NCI-H774 (cell line): ENCODE measurements at regions not wholly inside any gene's neighbourhood (a gene's known extent, or its start where the extent isn't known, plus 50 kb on each side); places are given as distances from the start of the nearest gene placed in this dataset.
A peak's percentile ranks its signal among the peaks of the same experiment; 100 is the strongest.

Experiments used
- DNase-seq: peaks from one replicate; lab custom pipeline; 2025; lab: John Stamatoyannopoulos, UW

DNA sequence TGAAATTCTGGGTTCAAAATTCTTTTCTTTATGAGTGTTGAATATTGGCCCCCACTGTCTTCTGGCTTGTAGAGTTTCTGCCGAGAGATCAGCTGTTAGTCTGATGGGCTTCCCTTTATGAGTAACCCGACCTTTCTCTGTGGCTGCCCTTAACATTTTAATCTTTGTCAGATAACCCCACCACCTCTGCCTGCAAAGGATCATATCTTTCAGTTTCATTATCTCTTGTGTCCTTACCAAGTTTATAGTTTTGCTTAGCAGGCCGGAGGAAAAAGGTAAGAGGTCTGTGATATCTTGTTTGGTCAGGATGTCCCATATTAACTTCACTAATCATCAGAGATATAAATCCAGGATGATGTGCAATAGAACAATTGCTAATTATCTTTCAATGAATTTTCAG, 970.2 kb upstream of the TYRP1 start:
- no peak for DNase-seq

DNA sequence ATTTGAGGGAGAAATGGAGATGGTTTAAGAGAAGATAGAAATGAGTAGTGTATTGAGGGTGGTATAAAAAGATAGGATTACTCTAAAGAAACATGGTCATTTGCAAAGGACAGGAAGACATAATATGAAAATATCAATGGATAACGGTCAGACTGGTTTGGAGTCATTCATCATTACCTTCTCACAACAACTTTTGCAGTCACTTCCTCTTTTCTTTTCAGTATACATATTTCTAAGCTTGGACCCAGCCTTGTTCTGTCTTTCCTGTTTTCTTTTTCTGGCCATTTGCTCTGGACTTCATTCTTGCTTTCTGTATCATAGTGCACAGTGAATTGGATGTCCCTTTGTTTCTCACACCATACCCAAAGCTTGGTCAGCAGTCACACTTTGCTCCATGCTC, 966.5 kb upstream of the TYRP1 start:
- DNase-seq = no peak

GRCh38 chr9:11735391-11735790, 957.8 kb upstream of the TYRP1 start:
- no peak for DNase-seq

GRCh38 chr9:11742471-11742870, 950.7 kb upstream of the TYRP1 start:
- DNase-seq = no peak

DNA sequence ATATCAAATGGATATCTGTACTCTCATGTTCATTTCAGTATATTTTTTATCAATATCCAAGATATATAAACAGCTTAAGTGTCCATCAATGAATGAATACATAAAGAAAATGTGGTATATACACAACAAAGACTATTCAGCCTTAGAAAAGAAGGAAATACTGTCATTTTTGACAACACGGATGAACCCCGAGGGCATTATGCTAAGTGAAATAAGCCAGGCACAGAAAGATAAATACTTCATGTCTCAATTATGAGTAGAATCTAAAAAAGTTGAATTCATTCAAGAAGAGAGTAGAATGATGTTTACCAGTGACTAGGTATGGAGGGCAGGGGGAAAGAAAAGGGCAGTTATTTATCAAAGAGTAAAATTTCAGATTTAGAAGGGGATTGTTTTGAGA, 949.8 kb upstream of the TYRP1 start:
- no peak for DNase-seq

GRCh38 chr9:11749396-11749795, 943.8 kb upstream of the TYRP1 start:
- no peak for DNase-seq

DNA sequence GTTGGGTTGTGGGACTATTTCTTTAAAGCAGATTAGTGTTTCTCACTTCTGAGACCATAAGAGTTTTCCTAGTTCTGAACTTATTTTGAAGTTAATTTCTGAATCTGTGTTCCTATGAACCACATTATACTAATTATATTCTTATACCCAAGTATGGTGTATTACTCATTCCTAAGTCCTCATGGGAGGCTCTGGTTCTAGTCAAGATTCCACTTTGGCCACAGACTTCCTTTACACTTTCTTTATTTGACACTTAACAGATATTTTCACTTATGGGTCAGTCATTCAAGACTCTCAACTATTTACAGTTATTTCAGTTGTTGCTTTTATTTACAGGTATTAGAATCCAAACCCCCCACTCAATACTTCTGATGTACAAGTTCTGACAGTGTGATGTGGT, 937.2 kb upstream of the TYRP1 start:
- DNase-seq = no peak

DNA sequence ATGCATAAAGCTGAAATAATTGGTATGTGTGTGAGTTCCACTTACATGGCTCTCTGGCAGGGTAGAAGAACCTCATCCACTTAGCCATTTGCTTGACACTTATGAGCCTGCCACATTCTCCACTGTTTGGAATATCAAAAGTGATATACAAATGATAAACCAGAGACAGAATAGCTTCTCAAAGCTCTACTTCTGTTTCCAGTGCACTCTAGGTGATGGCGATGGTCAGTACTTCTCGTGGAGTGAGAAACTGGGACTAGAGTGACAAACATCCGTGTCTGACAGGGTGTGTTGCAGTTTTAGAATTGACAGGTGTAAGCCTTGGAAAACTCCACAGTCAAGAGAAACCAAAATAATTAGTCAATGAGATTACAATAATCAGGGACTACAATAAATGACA, 935.8 kb upstream of the TYRP1 start:
- DNase-seq = no peak

DNA sequence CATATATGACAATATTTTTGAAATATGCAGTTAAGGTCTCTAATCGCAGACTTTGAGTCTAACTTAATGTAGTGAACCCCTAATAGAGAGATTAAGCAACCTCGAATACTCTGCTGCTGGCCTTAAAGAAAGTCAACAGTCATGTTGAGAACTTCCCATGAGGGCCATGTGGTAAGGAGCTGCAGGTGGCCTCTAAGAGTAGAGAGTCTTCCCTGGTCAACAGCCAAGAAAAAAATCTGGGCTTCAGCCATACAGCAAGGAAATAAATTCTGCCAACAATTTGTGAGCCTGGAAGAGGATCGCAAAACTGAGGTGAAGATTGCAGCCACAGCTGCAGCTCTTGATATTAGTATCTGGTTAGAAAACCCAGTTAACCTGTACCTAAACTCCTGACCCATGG, 935.2 kb upstream of the TYRP1 start:
- DNase-seq = no peak

GRCh38 chr9:11779971-11780370, 913.2 kb upstream of the TYRP1 start:
- DNase-seq = no peak

GRCh38 chr9:11792870-11793269, 900.3 kb upstream of the TYRP1 start:
- no peak for DNase-seq

- DNase-seq = no peak
These were observed 898.2 kb upstream of the TYRP1 start for GRCh38 chr9:11794984-11795383.

GRCh38 chr9:11805969-11806368, 887.2 kb upstream of the TYRP1 start:
- no peak for DNase-seq

DNA sequence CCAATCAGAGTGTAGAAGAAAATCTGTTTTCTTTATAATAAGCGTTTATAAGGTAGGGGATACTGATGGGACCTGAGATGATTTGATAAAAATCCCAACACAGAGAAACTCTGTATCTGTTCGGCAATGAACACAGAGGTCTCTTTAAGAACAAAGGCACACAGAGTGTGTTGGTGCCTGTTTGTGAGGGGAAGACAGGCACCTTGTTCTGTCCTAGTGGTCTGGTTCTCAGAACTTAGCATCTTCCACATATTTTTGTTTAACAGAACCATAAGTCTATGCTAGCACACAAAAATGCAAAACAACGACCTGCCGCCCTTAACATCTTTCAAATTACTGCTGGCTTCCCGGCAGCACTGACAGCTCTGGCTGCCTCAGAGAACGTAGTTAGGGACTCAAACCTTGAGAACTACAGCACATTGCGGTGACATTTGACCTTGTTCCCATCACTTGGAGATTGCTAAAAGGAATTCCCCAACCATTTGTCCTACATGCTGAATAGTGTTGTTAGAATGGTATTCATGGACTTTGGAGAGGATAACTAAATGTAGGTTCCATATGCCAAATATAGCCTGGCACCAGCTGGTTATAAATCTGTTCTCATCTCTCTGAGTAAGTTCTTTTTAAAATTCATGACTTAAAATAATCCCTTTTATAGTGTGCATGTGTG, 871.7 kb upstream of the TYRP1 start:
- no peak for DNase-seq

- no peak for DNase-seq
These were observed 865.0 kb upstream of the TYRP1 start for GRCh38 chr9:11828201-11828600.

GRCh38 chr9:11833056-11833455, 860.1 kb upstream of the TYRP1 start:
- DNase-seq = no peak

GRCh38 chr9:11868795-11869194, 824.4 kb upstream of the TYRP1 start:
- no peak for DNase-seq

DNA sequence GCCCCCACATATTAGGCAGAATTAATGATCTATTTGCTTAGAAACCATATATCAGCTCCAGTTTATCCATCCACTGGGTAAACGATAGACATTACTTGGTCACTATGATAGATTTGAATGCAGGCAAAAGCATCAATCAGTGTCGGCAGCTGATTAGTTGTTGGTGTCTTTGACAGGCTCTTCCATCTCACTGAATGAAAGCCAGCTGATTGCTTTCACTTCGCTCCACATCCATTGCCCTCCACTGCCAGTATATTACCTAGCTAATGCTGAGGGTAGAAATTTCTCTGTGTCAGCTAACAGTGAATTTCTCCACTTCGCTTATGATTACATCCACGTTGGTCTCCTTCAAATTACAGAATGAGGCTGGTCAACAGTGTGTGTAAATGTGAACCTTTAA, 821.3 kb upstream of the TYRP1 start:
- peak; percentile 52 for DNase-seq

DNA sequence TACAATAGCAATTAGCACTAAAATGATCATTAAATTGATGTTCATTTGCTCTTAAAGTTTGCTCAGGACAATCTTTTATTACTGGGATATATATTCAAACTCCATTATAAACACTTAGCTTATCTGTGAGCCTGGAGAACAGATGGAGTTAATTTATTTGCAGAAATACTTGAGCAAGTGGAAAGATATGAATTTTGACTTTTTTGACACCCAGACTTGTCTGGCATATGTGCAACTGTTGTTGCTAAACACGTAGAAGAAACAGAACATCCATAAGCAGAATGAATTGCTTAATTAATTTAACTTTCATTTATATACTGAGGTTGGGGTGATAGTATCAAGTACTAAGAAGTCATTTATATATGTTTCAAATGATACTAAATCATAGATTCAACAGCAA, 820.7 kb upstream of the TYRP1 start:
- DNase-seq = peak; percentile 44

GRCh38 chr9:11874414-11874813, 818.8 kb upstream of the TYRP1 start:
- no peak for DNase-seq

DNA sequence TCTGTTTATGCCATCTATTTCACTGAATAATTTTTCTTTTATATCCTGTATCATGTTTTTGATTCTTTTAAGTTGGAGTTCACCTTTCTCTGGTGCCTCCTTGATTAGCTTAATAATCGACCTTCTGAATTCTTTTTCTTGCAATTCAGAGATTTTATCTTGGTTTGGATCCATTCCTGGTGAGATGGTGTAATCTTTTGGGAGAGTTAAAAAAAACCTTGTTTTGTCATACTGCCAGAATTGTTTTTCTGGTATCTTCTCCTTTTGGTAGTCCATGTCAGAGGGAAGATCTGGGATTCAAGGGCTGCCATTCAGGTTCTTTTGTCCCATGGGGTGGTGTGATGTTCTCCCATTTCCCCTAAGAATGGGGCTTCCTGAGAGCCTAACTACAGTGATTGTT, 800.8 kb upstream of the TYRP1 start:
- no peak for DNase-seq

GRCh38 chr9:11893331-11893730, 799.9 kb upstream of the TYRP1 start:
- DNase-seq = no peak

GRCh38 chr9:11894136-11894535, 799.0 kb upstream of the TYRP1 start:
- no peak for DNase-seq

DNA sequence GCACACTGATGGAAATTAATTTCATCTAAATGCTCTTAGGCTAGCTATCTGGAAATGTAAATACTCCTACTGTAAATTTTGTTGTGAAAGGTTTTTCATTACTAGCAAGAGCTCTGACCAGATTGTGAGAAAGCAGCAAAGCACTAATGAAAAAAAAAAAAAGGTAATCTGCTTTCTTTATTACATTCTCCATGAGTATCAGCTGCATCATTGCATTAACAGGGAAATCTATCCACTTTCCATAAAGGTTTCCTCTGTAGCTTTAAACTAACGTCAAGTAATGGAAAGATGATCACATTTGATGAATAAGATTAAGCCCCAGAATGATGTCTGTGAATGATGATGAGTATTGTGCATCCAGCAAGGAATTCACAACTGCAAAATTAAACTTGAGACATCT, 790.6 kb upstream of the TYRP1 start:
- DNase-seq = no peak

DNA sequence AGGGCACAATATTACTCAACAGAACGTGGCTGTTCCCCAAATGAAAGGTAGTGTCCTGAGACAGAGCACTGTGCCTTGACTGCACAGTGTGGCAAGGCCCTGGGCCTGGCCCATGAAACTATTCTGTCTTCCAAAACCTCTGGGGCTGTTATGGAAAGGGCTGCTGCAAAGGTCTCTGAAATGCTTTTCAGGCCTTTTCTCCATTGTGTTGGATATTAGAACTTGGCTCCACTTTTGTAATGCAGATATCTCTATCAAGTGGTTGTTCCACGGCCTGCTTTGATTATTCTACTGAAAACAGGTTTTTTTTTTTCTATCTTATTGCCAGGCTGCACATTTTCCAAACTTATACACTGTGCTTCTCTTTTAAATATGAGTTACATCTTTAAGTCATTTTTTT, 777.5 kb upstream of the TYRP1 start:
- no peak for DNase-seq
